ENCODE measurements at regions not wholly inside any gene's neighbourhood (a gene's known extent, or its start where the extent isn't known, plus 50 kb on each side); places are given as distances from the start of the nearest gene placed in this dataset.
"Not testable (repeated sequence)": the region's sequence is repeated elsewhere in the genome, so short reads cannot be mapped to it uniquely, and the experiment has no call there.

GRCh38 chr13:72617186-72617585 is 110.2 kb downstream of the MZT1 start:
- no peak for TF ChIP-seq CTCF (conservative IDR thresholded peaks at IDR 0.05; ENCODE audit: low read depth, low read length)
- DNase-seq (ENCODE audit: low spot score) = no peak
- H3K9me3 ChIP-seq (ENCODE audit: low read depth, low read length, poor library complexity, severe bottlenecking) = no peaks in the 10 kb centered on the region
- ChIA-PET POLR2A (ENCODE audit: low non-redundant PET) (no interaction called here), CTCF (no interaction called here)
- H3K4me1 ChIP-seq (ENCODE audit: insufficient read depth, low read length, poor library complexity, severe bottlenecking) = no peaks in the 10 kb centered on the region
- no peak overlapping the region for H3K27ac ChIP-seq (ENCODE audit: low read depth, low read length, poor library complexity, severe bottlenecking)
- intact Hi-C loops (cut with micrococcal nuclease; ENCODE audit: unreplicated experiment) = no loop called here
- H3K4me3 ChIP-seq (ENCODE audit: low read depth, low read length, poor library complexity, severe bottlenecking) = no peak overlapping the region
- peaks cover 15% of the 10 kb centered on the region for H3K27me3 ChIP-seq (replicated peaks; ENCODE audit: insufficient read depth, low read depth, low read length, poor library complexity)
- BruUV-seq (replicated peaks) = no TSS peak
- H3K36me3 ChIP-seq (ENCODE audit: insufficient read depth, low read length, poor library complexity, severe bottlenecking) = no peaks in the 10 kb centered on the region

GRCh38 chr13:72610251-72610891 is 117.1 kb downstream of the MZT1 start:
- H3K27ac ChIP-seq (ENCODE audit: low read depth, low read length, poor library complexity, severe bottlenecking); H3K4me3 ChIP-seq (ENCODE audit: low read depth, low read length, poor library complexity, severe bottlenecking); CTCF ChIA-PET; POLR2A ChIA-PET (ENCODE audit: low non-redundant PET); H3K36me3 ChIP-seq (ENCODE audit: insufficient read depth, low read length, poor library complexity, severe bottlenecking); intact Hi-C loops (cut with micrococcal nuclease; ENCODE audit: unreplicated experiment); DNase-seq (ENCODE audit: low spot score); BruUV-seq (replicated peaks); H3K9me3 ChIP-seq (ENCODE audit: low read depth, low read length, poor library complexity, severe bottlenecking); H3K4me1 ChIP-seq (ENCODE audit: insufficient read depth, low read length, poor library complexity, severe bottlenecking): not testable (repeated sequence)
- peaks cover 12% of the 10 kb centered on the region for H3K27me3 ChIP-seq (replicated peaks; ENCODE audit: insufficient read depth, low read depth, low read length, poor library complexity)

GRCh38 chr13:72599178-72599743 is 128.2 kb downstream of the MZT1 start:
- intact Hi-C loops (cut with micrococcal nuclease; ENCODE audit: unreplicated experiment) = no loop called here

More at GRCh38 chr13:72599178-72599743, 128.2 kb downstream of the MZT1 start:
- H3K36me3 ChIP-seq (ENCODE audit: insufficient read depth, low read length, poor library complexity, severe bottlenecking) = no peaks in the 10 kb centered on the region
- H3K4me1 ChIP-seq (ENCODE audit: insufficient read depth, low read length, poor library complexity, severe bottlenecking) = peaks cover 5% of the 10 kb centered on the region
- H3K9me3 ChIP-seq (ENCODE audit: low read depth, low read length, poor library complexity, severe bottlenecking) = no peaks in the 10 kb centered on the region
- ChIA-PET POLR2A (ENCODE audit: low non-redundant PET) (no interaction called here), CTCF (interaction anchor here (0.5 kb wide), 1 partner anchor 1865 kb away, joined by 3 read pairs; no protein-coding TSS in a partner anchor)
- H3K27ac ChIP-seq (ENCODE audit: low read depth, low read length, poor library complexity, severe bottlenecking) = no peak overlapping the region
- no peak overlapping the region for H3K4me3 ChIP-seq (ENCODE audit: low read depth, low read length, poor library complexity, severe bottlenecking)
- no TSS peak for BruUV-seq (replicated peaks)
- peaks cover 23% of the 10 kb centered on the region for H3K27me3 ChIP-seq (replicated peaks; ENCODE audit: insufficient read depth, low read depth, low read length, poor library complexity)
- TF ChIP-seq CTCF (conservative IDR thresholded peaks at IDR 0.05; ENCODE audit: low read depth, low read length) (no peak), EZH2 (IDR thresholded peaks at IDR 0.05; ENCODE audit: borderline replicate concordance, low read depth, low read length, poor library complexity, severe bottlenecking) (no peak)
- DNase-seq (ENCODE audit: low spot score) = peak; percentile 50
